Parathyroid adenoma (tissue), 2 donors: ENCODE measurements at regions not wholly inside any gene's neighbourhood (a gene's known extent, or its start where the extent isn't known, plus 50 kb on each side); places are given as distances from the start of the nearest gene placed in this dataset.
"Not testable (repeated sequence)": the region's sequence is repeated elsewhere in the genome, so short reads cannot be mapped to it uniquely, and the experiment has no call there.

Experiments used
- H2AFZ ChIP-seq: fragments of 300-600 bp; sonication (generic); one replicate; pipeline ENCODE4 v1.7.0; 2017; ENCODE audit warnings: antibody characterized with exemption, mild to moderate bottlenecking
- H3K27ac ChIP-seq: fragments of 300-600 bp; sonication (generic); one replicate; pipeline ENCODE4 v1.7.0; 2017
- H3K27me3 ChIP-seq: fragments of 300-600 bp; sonication (generic); one replicate; pipeline ENCODE4 v1.7.0; 2017; ENCODE audit warnings: low read length; ENCODE audit not compliant: control insufficient read depth, insufficient read depth
- H3K36me3 ChIP-seq: fragments of 300-600 bp; sonication (generic); one replicate; pipeline ENCODE4 v1.7.0; 2017; ENCODE audit warnings: low read length; ENCODE audit not compliant: control insufficient read depth, insufficient read depth
- H3K4me1 ChIP-seq: fragments of 300-600 bp; sonication (generic); one replicate; pipeline ENCODE4 v1.7.0; 2017; ENCODE audit warnings: control low read depth
- H3K4me2 ChIP-seq: fragments of 300-600 bp; sonication (generic); one replicate; pipeline ENCODE4 v1.7.0; 2017; ENCODE audit warnings: low read length
- H3K4me3 ChIP-seq: fragments of 300-600 bp; sonication (generic); one replicate; pipeline ENCODE4 v1.7.0; 2017; ENCODE audit warnings: low read depth, low read length
- H3K79me2 ChIP-seq: fragments of 300-600 bp; sonication (generic); one replicate; pipeline ENCODE4 v1.7.0; 2017; ENCODE audit warnings: control low read depth
- H3K9ac ChIP-seq: fragments of 300-600 bp; sonication (generic); one replicate; pipeline ENCODE4 v1.7.0; 2017; ENCODE audit warnings: mild to moderate bottlenecking
- H3K9me3 ChIP-seq: fragments of 300-600 bp; sonication (generic); one replicate; pipeline ENCODE4 v1.7.0; 2017; ENCODE audit warnings: low read length; ENCODE audit not compliant: control insufficient read depth
- CTCF ChIP-seq: fragments of 300-600 bp; sonication (generic); IDR thresholded peaks from one replicate; pipeline ENCODE4 v1.7.0; 2017; ENCODE audit warnings: antibody characterized with exemption, mild to moderate bottlenecking
- donor health status: primary hyperparathyroidism.

- not testable (repeated sequence) for H3K9ac ChIP-seq
Observed at GRCh38 chr1:117718596-117718995, 112.7 kb downstream of the TENT5C start.

GRCh38 chr1:117719004-117719403 is 113.2 kb downstream of the TENT5C start:
- Histone ChIP-seq H3K9ac (no peak overlapping the region), H3K9me3 (no peaks in the 10 kb centered on the region)

More at GRCh38 chr1:117718596-117718995, 112.7 kb downstream of the TENT5C start:
- H3K79me2 ChIP-seq, H3K4me3 ChIP-seq, H3K4me1 ChIP-seq, H3K36me3 ChIP-seq, H3K27me3 ChIP-seq, H2AFZ ChIP-seq, H3K4me2 ChIP-seq, H3K9me3 ChIP-seq, H3K27ac ChIP-seq: not testable (repeated sequence)

GRCh38 chr1:117732065-117732797 is 126.4 kb downstream of the TENT5C start:
- Histone ChIP-seq H3K4me2 (no peak overlapping the region), H3K9me3 (no peaks in the 10 kb centered on the region), H3K9ac (no peak overlapping the region), H3K4me1 (no peaks in the 10 kb centered on the region), H2AFZ (no peak overlapping the region), H3K4me3 (no peak overlapping the region), H3K27me3 (no peaks in the 10 kb centered on the region), H3K36me3 (no peaks in the 10 kb centered on the region), H3K79me2 (no peaks in the 10 kb centered on the region), H3K27ac (no peak overlapping the region)
- no peak for TF ChIP-seq CTCF

More at GRCh38 chr1:117719004-117719403, 113.2 kb downstream of the TENT5C start:
- no peak for TF ChIP-seq CTCF
- Histone ChIP-seq H3K79me2 (no peaks in the 10 kb centered on the region), H3K27ac (no peak overlapping the region), H2AFZ (no peak overlapping the region), H3K27me3 (no peaks in the 10 kb centered on the region), H3K4me3 (no peak overlapping the region), H3K36me3 (no peaks in the 10 kb centered on the region), H3K4me1 (no peaks in the 10 kb centered on the region), H3K4me2 (no peak overlapping the region)

GRCh38 chr1:117732956-117733355 is 127.1 kb downstream of the TENT5C start:
- no peaks in the 10 kb centered on the region for H3K27me3 ChIP-seq
- H3K9ac ChIP-seq, result no peak overlapping the region
- H3K4me2 ChIP-seq, result no peak overlapping the region
- H3K79me2 ChIP-seq, result no peaks in the 10 kb centered on the region
- no peak overlapping the region for H2AFZ ChIP-seq
- H3K9me3 ChIP-seq, result no peaks in the 10 kb centered on the region
- H3K27ac ChIP-seq, result no peak overlapping the region
- TF ChIP-seq CTCF, result no peak
- H3K36me3 ChIP-seq, result no peaks in the 10 kb centered on the region
- H3K4me3 ChIP-seq, result no peak overlapping the region
- no peaks in the 10 kb centered on the region for H3K4me1 ChIP-seq

- Histone ChIP-seq H3K9me3 (no peaks in the 10 kb centered on the region), H3K79me2 (no peaks in the 10 kb centered on the region), H3K9ac (no peak overlapping the region), H3K27ac (no peak overlapping the region), H3K36me3 (no peaks in the 10 kb centered on the region), H3K27me3 (no peaks in the 10 kb centered on the region), H2AFZ (peak overlapping the region; percentile 76), H3K4me3 (no peak overlapping the region), H3K4me2 (no peak overlapping the region), H3K4me1 (no peaks in the 10 kb centered on the region)
- TF ChIP-seq CTCF, result no peak
Observed at GRCh38 chr1:117734403-117734802, 128.6 kb downstream of the TENT5C start.
